Esophagus muscularis mucosa (tissue), 4 donors: ENCODE measurements at regions not wholly inside any gene's neighbourhood (a gene's known extent, or its start where the extent isn't known, plus 50 kb on each side); places are given as distances from the start of the nearest gene placed in this dataset.

Experiments used
- CTCF ChIP-seq, 3 experiments: fragments of 200-600 bp in 2 of 3; fragments of 450-650 bp in 1 of 3; sonication (generic) in 2 of 3; IDR thresholded peaks; one replicate each; pipeline ENCODE4 v1.5.1; 2017 to 2019; ENCODE audit warnings: antibody characterized with exemption in 3 of 3, mild to moderate bottlenecking in 2 of 3, moderate library complexity in 1 of 3
- EP300 ChIP-seq: sonication (generic); formaldehyde crosslinking; IDR thresholded peaks from one replicate; pipeline ENCODE4 v1.6.1; 2017; ENCODE audit warnings: antibody characterized with exemption
- POLR2A ChIP-seq: fragments of 450-650 bp; IDR thresholded peaks from one replicate; pipeline ENCODE4 v1.6.1; 2017; ENCODE audit warnings: antibody characterized with exemption, moderate library complexity, mild to moderate bottlenecking, low read depth
- POLR2AphosphoS5 ChIP-seq, 2 donors: sonication (generic); formaldehyde crosslinking; IDR thresholded peaks; one replicate each; pipeline ENCODE4 v1.6.1; 2017; ENCODE audit warnings: antibody characterized with exemption in 2 of 2

- TF ChIP-seq EP300 (no peak), CTCF (IDR thresholded peaks at IDR 0.05) (no peak), POLR2AphosphoS5 (IDR thresholded peaks at IDR 0.05) (no peak), POLR2A (no peak)
Measured at GRCh38 chrY:8656515-8656914, 680.7 kb upstream of the TSPY4 start.
